C4-2B (cell line): ENCODE measurements at regions not wholly inside any gene's neighbourhood (a gene's known extent, or its start where the extent isn't known, plus 50 kb on each side); places are given as distances from the start of the nearest gene placed in this dataset.

Experiments used
- H3K27ac ChIP-seq: fragments of 450-650 bp; 2 replicates; pipeline ENCODE4 v1.5.1; 2017
- CTCF ChIP-seq: fragments of 450-650 bp; conservative IDR thresholded peaks from 2 replicates; pipeline ENCODE4 v1.5.1; 2017; ENCODE audit warnings: mild to moderate bottlenecking
- ZFX ChIP-seq: fragments of 450-650 bp; IDR thresholded peaks from 2 replicates; pipeline ENCODE4 v1.6.1; 2017

- TF ChIP-seq CTCF: no peak
- TF ChIP-seq ZFX: no peak
- H3K27ac ChIP-seq: no peak overlapping the region
Observed at GRCh38 chr5:30524428-30524827, 669.1 kb upstream of the CDH6 start.

- TF ChIP-seq CTCF: no peak
- no peak for TF ChIP-seq ZFX
- no peak overlapping the region for H3K27ac ChIP-seq
Observed at GRCh38 chr5:30523061-30523460, 670.4 kb upstream of the CDH6 start.

- TF ChIP-seq ZFX (no peak), CTCF (no peak)
- no peak overlapping the region for H3K27ac ChIP-seq
Observed at GRCh38 chr5:30505014-30505886, 688.2 kb upstream of the CDH6 start.

- TF ChIP-seq CTCF (no peak), ZFX (no peak)
- H3K27ac ChIP-seq: no peak overlapping the region
Observed at GRCh38 chr5:30502277-30502676, 691.2 kb upstream of the CDH6 start.

GRCh38 chr5:30501065-30501464 lies 692.4 kb upstream of the CDH6 start:
- no peak for TF ChIP-seq ZFX
- TF ChIP-seq CTCF: no peak

GRCh38 chr5:30500513-30500912 lies 693.0 kb upstream of the CDH6 start:
- H3K27ac ChIP-seq: no peak overlapping the region
- TF ChIP-seq CTCF (no peak), ZFX (no peak)

More at GRCh38 chr5:30501065-30501464, 692.4 kb upstream of the CDH6 start:
- no peak overlapping the region for H3K27ac ChIP-seq

- TF ChIP-seq ZFX: no peak
- no peak for TF ChIP-seq CTCF
- H3K27ac ChIP-seq: peak overlapping the region; percentile 59
Observed at GRCh38 chr5:30499402-30499801, 694.1 kb upstream of the CDH6 start.
